T-helper 2 cell treated with Interferon-gamma antibody and Interleukin-4, amounts not matched to agents 5 μg/mL and 100 μg/mL, for 36 hours (primary cell): ENCODE measurements at regions not wholly inside any gene's neighbourhood (a gene's known extent, or its start where the extent isn't known, plus 50 kb on each side); places are given as distances from the start of the nearest gene placed in this dataset.
"Not testable (repeated sequence)": the region's sequence is repeated elsewhere in the genome, so short reads cannot be mapped to it uniquely, and the experiment has no call there.

Experiments
- DNase-seq: peaks from one replicate; pipeline ENCODE4 v3.0.0; 2021; ENCODE audit warnings: low spot score
- H3K27ac Mint-ChIP-seq: one replicate; pipeline ENCODE4 v1.8.0; 2021; ENCODE audit warnings: mild to moderate bottlenecking, mixed read lengths
- H3K27me3 Mint-ChIP-seq: one replicate; pipeline ENCODE4 v1.8.0; 2021; ENCODE audit warnings: low read depth, mixed read lengths
- H3K36me3 Mint-ChIP-seq: one replicate; pipeline ENCODE4 v1.8.0; 2021; ENCODE audit warnings: low read depth, mixed read lengths
- H3K4me1 Mint-ChIP-seq: one replicate; pipeline ENCODE4 v1.8.0; 2021; ENCODE audit warnings: low read depth, mixed read lengths
- H3K4me3 Mint-ChIP-seq: one replicate; pipeline ENCODE4 v1.8.0; 2022; ENCODE audit warnings: mild to moderate bottlenecking, moderate library complexity, mixed read lengths
- H3K9me3 Mint-ChIP-seq: one replicate; pipeline ENCODE4 v1.8.0; 2021; ENCODE audit warnings: mixed read lengths

DNA sequence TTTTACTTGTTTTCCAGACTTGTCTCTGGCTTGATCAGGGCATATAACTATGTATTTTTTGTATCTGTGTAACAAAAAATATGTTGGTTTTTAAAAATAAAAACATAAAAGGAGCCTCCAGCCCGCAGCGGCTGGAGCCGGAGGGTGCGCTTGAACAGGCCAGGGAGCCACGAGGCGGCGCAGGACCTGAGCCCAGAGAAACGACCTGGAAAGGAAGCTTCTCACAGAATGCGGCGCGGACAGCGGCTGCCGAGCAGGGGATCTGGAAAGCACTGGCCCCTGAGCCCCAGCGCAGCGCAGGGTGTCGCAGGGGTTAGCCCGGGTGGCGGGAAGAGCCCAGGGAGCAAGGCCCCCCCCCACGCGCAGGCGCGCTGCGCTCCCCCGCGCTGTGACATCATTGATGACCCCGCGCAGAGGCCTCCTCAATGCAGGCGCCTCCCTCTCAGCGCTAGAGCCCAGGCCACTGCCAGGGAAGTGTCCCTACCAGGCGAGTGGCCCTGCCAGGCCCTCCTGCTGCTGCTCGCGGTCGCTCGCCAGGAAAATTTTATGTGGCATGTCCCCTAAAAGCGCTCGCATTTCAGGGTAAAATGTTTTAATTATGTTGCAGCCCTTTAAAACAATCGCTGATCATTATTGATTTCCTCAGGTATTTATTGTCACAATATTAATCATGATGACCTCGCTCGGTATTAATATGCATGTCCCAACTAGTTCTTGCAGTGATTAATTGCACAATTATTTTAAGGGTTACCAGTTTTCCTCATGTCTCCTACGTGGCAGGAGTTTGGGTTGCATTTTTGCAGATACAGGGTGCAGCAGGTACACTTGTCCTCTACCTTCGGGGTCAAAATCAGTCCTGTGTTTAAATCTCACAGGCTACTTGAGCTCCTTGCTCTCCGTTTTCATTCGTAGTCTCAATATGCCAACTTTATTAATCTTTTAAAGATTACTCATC lies 134.2 kb downstream of the USP22 start:
- Mint-ChIP-seq H3K27ac (peak overlapping the region; percentile 55), H3K4me1 (peaks cover 8% of the 10 kb centered on the region), H3K9me3 (no peaks in the 10 kb centered on the region), H3K4me3 (peak overlapping the region; percentile 75), H3K27me3 (peaks cover 28% of the 10 kb centered on the region), H3K36me3 (no peaks in the 10 kb centered on the region)
- peak; percentile 79 for DNase-seq

DNA sequence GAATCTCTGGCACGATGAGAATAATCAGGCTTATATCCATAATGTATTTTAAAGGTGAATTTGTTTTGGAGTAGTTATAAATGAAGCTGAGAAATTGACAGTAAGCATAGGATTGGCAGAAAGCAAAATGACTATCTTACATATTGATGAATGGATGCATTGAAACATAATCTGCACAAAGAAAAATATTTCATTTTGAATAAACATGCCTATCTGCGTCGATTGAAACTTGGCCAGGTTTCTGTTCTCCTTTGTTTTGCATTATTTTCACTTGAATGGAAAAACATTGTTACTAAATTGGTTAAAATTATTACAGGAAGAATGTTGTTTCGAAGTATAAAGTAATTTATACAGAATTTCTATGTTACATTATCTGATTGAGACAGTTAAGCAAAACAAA lies 128.2 kb downstream of the USP22 start:
- Mint-ChIP-seq H3K27me3 (peaks cover 7% of the 10 kb centered on the region), H3K27ac (no peak overlapping the region), H3K4me1 (peaks cover 8% of the 10 kb centered on the region), H3K4me3 (no peak overlapping the region), H3K36me3 (no peaks in the 10 kb centered on the region), H3K9me3 (no peaks in the 10 kb centered on the region)
- DNase-seq: no peak

DNA sequence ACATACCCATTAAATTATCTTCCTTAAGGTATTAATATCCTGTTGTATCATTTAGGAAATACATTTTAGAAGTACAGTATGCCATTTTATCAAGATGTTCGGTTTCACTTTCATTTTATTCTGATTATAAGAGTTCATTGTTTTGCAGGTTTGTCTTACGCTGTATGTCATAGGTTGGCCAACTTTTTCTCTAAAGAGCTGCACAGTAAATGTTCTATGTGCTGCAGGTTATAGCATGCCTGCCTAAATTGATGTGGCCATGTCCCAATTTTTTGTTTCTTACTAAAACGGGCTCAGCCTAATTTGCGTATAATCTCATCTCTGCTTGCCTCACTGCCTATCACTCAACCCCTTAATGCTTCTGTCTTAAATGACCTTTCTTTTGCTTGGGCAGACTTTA lies 126.4 kb downstream of the USP22 start:
- no peaks in the 10 kb centered on the region for H3K36me3 Mint-ChIP-seq

DNA sequence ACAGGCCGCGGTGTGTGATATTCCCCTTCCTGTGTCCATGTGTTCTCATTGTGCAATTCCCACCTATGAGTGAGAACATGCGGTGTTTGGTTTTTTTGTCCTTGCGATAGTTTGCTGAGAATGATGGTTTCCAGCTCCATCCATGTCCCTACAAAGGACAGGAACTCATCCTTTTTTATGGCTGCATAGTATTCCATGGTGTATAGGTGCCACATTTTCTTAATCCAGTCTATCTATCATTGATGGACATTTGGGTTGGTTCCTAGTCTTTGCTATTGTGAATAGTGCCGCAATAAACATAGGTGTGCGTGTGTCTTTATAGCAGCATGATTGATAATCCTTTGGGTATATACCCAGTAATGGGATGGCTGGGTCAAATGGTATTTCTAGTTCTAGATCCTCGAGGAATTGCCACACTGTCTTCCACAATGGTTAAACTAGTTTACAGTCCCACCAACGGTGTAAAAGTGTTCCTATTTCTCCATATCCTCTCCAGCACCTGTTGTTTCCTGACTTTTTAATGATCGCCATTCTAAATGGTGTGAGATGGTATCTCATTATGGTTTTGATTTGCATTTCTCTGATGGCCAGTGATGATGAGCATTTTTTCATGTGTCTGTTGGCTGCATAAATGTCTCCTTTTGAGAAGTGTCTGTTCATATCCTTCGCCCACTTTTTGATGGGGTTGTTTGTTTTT lies 125.1 kb downstream of the USP22 start:
- not testable (repeated sequence) for H3K9me3 Mint-ChIP-seq, H3K36me3 Mint-ChIP-seq, H3K4me3 Mint-ChIP-seq, DNase-seq, H3K27ac Mint-ChIP-seq, H3K4me1 Mint-ChIP-seq
- H3K27me3 Mint-ChIP-seq: peaks cover 21% of the 10 kb centered on the region

More for the DNA sequence above, 126.4 kb downstream of the USP22 start:
- Mint-ChIP-seq H3K4me1 (peaks cover 8% of the 10 kb centered on the region), H3K27ac (no peak overlapping the region), H3K27me3 (peaks cover 17% of the 10 kb centered on the region), H3K9me3 (no peaks in the 10 kb centered on the region), H3K4me3 (peak overlapping the region; percentile 13)
- no peak for DNase-seq

DNA sequence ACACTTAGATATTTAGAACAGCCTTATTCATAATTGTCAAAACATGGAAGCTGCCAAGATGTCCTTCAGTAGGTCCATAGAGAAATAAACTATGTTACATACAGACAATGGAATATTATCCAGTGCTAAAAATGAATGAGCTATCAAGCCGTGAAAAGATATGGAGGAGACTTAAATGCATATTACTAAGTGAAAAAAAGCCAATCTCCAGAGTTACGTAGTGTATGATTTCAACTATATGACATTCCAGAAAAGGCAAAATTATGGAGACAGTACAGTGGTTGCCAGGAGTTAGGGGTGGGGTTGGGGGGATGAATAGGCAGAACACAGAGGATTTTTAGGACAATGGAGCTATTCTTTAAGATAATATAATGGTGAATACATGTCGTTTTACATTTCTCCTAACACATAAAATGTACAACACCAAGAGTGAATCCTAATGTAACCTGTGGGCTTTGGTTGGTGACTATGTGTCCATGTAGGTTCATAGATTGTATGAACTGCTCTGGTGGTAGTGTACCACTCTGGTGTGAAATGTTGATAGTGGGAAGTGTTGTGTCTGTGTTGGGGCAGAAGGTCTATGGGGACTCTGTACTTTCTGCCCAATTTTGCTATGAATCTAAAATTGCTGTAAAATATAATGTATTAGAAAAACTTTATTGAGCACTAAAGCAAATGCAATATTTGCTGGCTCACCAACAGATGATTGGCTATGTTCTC lies 122.6 kb downstream of the USP22 start:
- Mint-ChIP-seq H3K4me3 (no peak overlapping the region), H3K9me3 (no peaks in the 10 kb centered on the region), H3K36me3 (no peaks in the 10 kb centered on the region), H3K27me3 (peaks cover 36% of the 10 kb centered on the region), H3K4me1 (peaks cover 8% of the 10 kb centered on the region), H3K27ac (no peak overlapping the region)
- DNase-seq: no peak

DNA sequence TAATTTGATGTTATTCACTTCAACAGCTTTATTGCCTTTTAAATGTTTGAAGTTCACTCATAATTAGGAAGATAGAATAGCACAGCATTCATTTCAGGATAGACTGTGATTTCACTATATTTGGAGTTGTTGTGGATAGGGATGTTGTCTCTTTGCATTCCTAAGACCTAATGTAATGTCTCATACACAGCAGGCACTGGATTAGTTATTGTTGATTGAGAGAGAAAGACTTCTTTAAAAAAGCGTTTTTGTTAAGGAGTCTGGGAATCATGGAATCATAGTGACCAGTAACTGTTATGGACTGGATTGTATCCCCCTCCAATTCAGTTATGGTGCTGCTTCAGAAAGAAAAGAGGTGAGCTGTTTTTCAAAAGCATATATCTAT lies 122.0 kb downstream of the USP22 start:
- Mint-ChIP-seq H3K36me3 (no peaks in the 10 kb centered on the region), H3K27ac (no peak overlapping the region), H3K9me3 (no peaks in the 10 kb centered on the region), H3K4me1 (peaks cover 8% of the 10 kb centered on the region), H3K27me3 (peaks cover 36% of the 10 kb centered on the region), H3K4me3 (no peak overlapping the region)
- DNase-seq: no peak

DNA sequence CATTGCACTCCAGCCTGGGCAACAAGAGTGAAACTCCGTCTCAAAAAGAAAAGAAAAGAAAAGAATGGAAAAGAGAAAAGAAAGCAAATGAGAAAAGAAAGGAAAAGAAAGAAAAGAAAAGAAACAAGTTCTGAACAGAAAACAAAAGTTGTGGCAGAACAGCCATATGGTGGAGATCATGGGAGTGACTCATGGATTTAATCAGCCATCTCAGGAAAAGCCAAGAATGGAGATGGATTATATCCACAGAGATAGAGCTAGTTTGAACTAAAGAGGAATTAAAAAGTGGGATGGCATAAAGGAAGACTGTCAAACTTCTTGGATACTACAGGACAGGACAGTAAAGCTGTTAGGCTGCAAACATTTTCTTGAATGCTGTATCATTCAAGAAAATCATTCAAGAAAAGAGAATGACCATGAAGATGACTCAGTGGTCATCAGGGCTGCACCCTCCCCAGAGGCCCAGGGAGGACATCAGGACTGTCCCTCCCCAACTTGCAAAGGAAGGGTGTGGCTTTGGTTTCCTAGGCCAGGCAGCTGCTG lies 120.6 kb downstream of the USP22 start:
- Mint-ChIP-seq H3K27me3 (peaks cover 39% of the 10 kb centered on the region), H3K4me1 (no peaks in the 10 kb centered on the region), H3K27ac (no peak overlapping the region), H3K4me3 (no peak overlapping the region), H3K36me3 (no peaks in the 10 kb centered on the region), H3K9me3 (no peaks in the 10 kb centered on the region)
- no peak for DNase-seq

DNA sequence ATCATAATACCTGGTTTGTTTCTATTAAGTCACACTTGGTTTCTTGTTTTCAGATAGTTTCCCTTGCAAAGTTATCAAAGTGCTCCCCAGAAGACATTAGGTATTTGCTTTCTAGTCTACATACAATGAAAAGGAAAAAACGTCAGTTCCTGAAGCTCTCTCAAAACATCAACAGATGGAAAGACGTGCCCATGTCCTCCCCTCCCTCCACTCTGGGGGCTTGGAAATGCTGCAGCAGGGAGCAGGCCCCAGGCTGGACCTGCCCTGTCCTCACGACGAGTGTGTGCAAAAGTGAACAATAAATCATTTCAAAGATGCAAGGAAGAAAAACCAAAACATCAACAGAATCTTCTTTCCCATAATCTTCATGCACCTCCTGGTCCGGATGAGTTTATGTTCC lies 118.5 kb downstream of the USP22 start:
- H3K4me3 Mint-ChIP-seq: no peak overlapping the region

DNA sequence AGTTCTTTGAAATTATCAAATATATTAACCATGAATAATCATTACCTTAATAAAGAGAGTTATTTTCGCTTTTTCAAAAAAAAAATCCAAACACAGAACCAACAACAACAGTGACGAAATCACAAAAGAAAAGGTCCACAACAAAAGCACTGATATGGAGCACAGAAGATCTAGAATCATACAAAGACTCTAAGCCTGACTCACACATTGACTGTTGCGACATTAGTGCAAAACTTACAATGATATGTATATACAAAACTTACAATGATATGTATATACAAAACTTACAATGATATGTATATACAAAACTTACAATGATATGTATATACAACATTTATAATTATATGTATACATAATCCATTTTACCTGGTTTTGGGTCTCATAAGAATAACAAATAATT lies 117.7 kb downstream of the USP22 start:
- Mint-ChIP-seq H3K27ac (no peak overlapping the region), H3K36me3 (no peaks in the 10 kb centered on the region), H3K9me3 (no peaks in the 10 kb centered on the region), H3K27me3 (peaks cover 34% of the 10 kb centered on the region), H3K4me3 (no peak overlapping the region), H3K4me1 (no peaks in the 10 kb centered on the region)
- no peak for DNase-seq

More for the DNA sequence above, 118.5 kb downstream of the USP22 start:
- Mint-ChIP-seq H3K27ac (no peak overlapping the region), H3K4me1 (no peaks in the 10 kb centered on the region), H3K36me3 (no peaks in the 10 kb centered on the region), H3K9me3 (no peaks in the 10 kb centered on the region), H3K27me3 (peaks cover 39% of the 10 kb centered on the region)
- no peak for DNase-seq

DNA sequence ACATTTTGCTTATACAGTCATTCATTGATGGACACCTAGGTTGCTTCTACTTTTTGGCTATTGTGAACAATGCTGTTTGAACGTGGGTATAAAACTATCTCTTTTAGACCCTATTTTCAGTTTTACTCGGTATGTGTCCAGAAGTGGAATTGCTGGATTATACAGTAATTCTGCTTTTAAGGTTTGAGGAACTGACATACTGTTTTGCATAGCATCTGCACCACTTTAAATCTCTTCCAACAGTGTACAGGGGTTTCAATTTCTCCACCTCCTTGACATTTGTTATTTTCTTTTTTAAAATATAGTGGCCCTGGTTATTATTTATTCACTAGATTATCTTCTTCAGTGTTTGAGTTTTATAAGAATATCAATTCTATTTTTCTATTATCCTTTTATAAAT lies 116.9 kb downstream of the USP22 start:
- Mint-ChIP-seq H3K36me3 (no peaks in the 10 kb centered on the region), H3K4me3 (no peak overlapping the region), H3K9me3 (no peaks in the 10 kb centered on the region), H3K27me3 (peaks cover 28% of the 10 kb centered on the region), H3K27ac (no peak overlapping the region), H3K4me1 (no peaks in the 10 kb centered on the region)
- DNase-seq: no peak

DNA sequence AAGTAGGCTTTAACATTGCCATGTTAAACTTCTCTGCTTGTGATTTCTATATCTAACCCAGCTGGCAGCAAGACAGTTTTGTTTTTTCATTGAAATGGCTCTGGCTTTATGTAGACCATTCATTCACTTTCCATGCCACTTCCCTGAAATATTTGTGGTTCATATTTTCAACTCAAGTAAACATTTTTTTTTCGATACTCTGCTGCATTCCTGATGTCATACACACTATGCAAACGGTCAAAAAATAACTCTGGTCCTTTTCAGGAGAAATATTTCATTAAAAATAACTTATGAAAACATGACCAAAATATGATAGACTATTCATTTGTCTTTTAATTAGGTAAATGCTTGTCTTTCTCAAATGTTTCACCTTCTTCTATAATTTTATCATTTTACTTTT lies 116.3 kb downstream of the USP22 start:
- Mint-ChIP-seq H3K36me3 (no peaks in the 10 kb centered on the region), H3K27ac (no peak overlapping the region), H3K9me3 (no peaks in the 10 kb centered on the region), H3K27me3 (peaks cover 26% of the 10 kb centered on the region), H3K4me3 (no peak overlapping the region), H3K4me1 (no peaks in the 10 kb centered on the region)
- no peak for DNase-seq

DNA sequence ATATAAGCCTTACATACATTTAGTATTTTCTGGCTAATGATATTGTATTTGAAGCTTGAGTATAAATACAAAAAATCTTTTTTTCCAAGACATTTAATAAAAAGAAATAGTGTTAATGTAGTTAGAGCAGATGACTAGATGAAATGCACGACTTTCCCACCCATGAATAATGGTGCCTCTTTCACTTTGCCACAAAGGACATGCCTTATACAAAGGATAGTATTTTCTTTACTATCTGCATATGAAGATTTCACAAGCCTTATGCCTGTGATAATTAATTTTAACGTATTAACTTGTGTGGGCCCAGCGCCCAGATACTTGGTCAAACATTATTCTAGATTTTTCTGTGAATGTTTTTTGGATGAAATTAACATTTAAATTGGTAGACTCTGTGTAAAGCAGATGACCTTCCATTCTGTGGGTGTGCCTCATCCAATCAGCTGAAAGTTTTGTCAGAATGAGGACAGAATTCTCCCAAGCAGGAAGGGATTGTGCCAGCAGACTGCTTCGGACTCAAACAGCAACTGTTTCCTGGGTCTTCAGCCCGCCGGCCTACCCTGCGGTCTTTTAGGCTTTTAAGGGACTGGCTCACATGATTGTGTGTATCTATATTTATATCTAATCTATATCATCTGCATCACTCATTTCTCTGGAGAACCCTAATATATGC lies 115.4 kb downstream of the USP22 start:
- Mint-ChIP-seq H3K27me3 (peaks cover 22% of the 10 kb centered on the region), H3K4me1 (no peaks in the 10 kb centered on the region)

DNA sequence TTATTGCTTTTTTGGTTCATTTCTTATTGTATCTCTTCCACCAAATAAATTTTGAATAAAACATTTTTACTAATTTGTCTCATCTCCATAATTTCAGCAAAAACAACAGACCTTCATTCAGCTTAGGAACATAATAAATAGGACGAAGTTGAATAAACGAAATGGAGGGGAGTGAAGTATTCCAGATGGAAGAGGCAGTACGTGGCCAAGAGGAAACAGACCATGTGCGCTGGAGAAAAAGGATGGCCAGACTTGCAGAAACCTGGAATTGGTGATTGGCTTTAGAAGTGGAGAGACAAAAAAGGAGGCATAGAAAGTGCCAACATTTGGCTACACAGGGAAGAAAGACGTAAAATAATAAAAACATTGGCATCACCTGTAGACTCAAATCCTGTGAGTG lies 113.5 kb downstream of the USP22 start:
- H3K36me3 Mint-ChIP-seq: no peaks in the 10 kb centered on the region

More for the DNA sequence above, 115.4 kb downstream of the USP22 start:
- no peaks in the 10 kb centered on the region for H3K9me3 Mint-ChIP-seq
- H3K36me3 Mint-ChIP-seq: no peaks in the 10 kb centered on the region
- no peak overlapping the region for H3K27ac Mint-ChIP-seq
- H3K4me3 Mint-ChIP-seq: no peak overlapping the region
- DNase-seq: no peak

More for the DNA sequence above, 113.5 kb downstream of the USP22 start:
- Mint-ChIP-seq H3K27ac (no peak overlapping the region), H3K9me3 (no peaks in the 10 kb centered on the region), H3K4me1 (no peaks in the 10 kb centered on the region), H3K27me3 (peaks cover 11% of the 10 kb centered on the region), H3K4me3 (no peak overlapping the region)
- DNase-seq: no peak
